ENCODE measurements at regions not wholly inside any gene's neighbourhood (a gene's known extent, or its start where the extent isn't known, plus 50 kb on each side); places are given as distances from the start of the nearest gene placed in this dataset.

GRCh38 chr9:25519286-25519685, 159.0 kb downstream of the TUSC1 start:
- Mint-ChIP-seq H3K4me3 (ENCODE audit: low read depth) (no peak overlapping the region), H3K9me3 (ENCODE audit: low read depth) (no peaks in the 10 kb centered on the region), H3K27me3 (no peaks in the 10 kb centered on the region), H3K4me1 (ENCODE audit: low read depth) (no peaks in the 10 kb centered on the region), H3K36me3 (ENCODE audit: insufficient read depth) (no peaks in the 10 kb centered on the region), H3K27ac (no peak overlapping the region)
- no peak for DNase-seq (ENCODE audit: low spot score, unreplicated experiment)
- no peak for TF ChIP-seq CTCF (IDR thresholded peaks at IDR 0.05; ENCODE audit: unreplicated experiment)

- DNase-seq (ENCODE audit: low spot score, unreplicated experiment) = no peak
- H3K4me1 Mint-ChIP-seq (ENCODE audit: low read depth) = no peaks in the 10 kb centered on the region
- no peaks in the 10 kb centered on the region for H3K36me3 Mint-ChIP-seq (ENCODE audit: insufficient read depth)
- H3K27me3 Mint-ChIP-seq = no peaks in the 10 kb centered on the region
- H3K4me3 Mint-ChIP-seq (ENCODE audit: low read depth) = no peak overlapping the region
- no peak overlapping the region for H3K27ac Mint-ChIP-seq
- no peaks in the 10 kb centered on the region for H3K9me3 Mint-ChIP-seq (ENCODE audit: low read depth)
- TF ChIP-seq CTCF (IDR thresholded peaks at IDR 0.05; ENCODE audit: unreplicated experiment) = no peak
Observed at GRCh38 chr9:25517701-25518100, 160.5 kb downstream of the TUSC1 start.

GRCh38 chr9:25513509-25514033, 164.7 kb downstream of the TUSC1 start:
- Mint-ChIP-seq H3K36me3 (ENCODE audit: insufficient read depth) (no peaks in the 10 kb centered on the region), H3K4me3 (ENCODE audit: low read depth) (no peak overlapping the region), H3K9me3 (ENCODE audit: low read depth) (no peaks in the 10 kb centered on the region), H3K27me3 (no peaks in the 10 kb centered on the region), H3K27ac (no peak overlapping the region), H3K4me1 (ENCODE audit: low read depth) (no peaks in the 10 kb centered on the region)
- DNase-seq (ENCODE audit: low spot score, unreplicated experiment) = no peak
- TF ChIP-seq CTCF (IDR thresholded peaks at IDR 0.05; ENCODE audit: unreplicated experiment) = no peak

GRCh38 chr9:25505644-25506043, 172.6 kb downstream of the TUSC1 start:
- Mint-ChIP-seq H3K4me3 (ENCODE audit: low read depth) (no peak overlapping the region), H3K27ac (no peak overlapping the region), H3K36me3 (ENCODE audit: insufficient read depth) (no peaks in the 10 kb centered on the region), H3K27me3 (no peaks in the 10 kb centered on the region), H3K4me1 (ENCODE audit: low read depth) (no peaks in the 10 kb centered on the region), H3K9me3 (ENCODE audit: low read depth) (peaks cover 21% of the 10 kb centered on the region)
- DNase-seq (ENCODE audit: low spot score, unreplicated experiment) = no peak
- no peak for TF ChIP-seq CTCF (IDR thresholded peaks at IDR 0.05; ENCODE audit: unreplicated experiment)

- no peak for DNase-seq (ENCODE audit: low spot score, unreplicated experiment)
- H3K4me3 Mint-ChIP-seq (ENCODE audit: low read depth) = no peak overlapping the region
- TF ChIP-seq CTCF (IDR thresholded peaks at IDR 0.05; ENCODE audit: unreplicated experiment) = no peak
- no peaks in the 10 kb centered on the region for H3K36me3 Mint-ChIP-seq (ENCODE audit: insufficient read depth)
- H3K4me1 Mint-ChIP-seq (ENCODE audit: low read depth) = no peaks in the 10 kb centered on the region
- peaks cover 4% of the 10 kb centered on the region for H3K9me3 Mint-ChIP-seq (ENCODE audit: low read depth)
- H3K27me3 Mint-ChIP-seq = no peaks in the 10 kb centered on the region
- H3K27ac Mint-ChIP-seq = no peak overlapping the region
Observed at GRCh38 chr9:25481372-25481771, 196.9 kb downstream of the TUSC1 start.
